ENCODE measurements at regions not wholly inside any gene's neighbourhood (a gene's known extent, or its start where the extent isn't known, plus 50 kb on each side); places are given as distances from the start of the nearest gene placed in this dataset.

DNA sequence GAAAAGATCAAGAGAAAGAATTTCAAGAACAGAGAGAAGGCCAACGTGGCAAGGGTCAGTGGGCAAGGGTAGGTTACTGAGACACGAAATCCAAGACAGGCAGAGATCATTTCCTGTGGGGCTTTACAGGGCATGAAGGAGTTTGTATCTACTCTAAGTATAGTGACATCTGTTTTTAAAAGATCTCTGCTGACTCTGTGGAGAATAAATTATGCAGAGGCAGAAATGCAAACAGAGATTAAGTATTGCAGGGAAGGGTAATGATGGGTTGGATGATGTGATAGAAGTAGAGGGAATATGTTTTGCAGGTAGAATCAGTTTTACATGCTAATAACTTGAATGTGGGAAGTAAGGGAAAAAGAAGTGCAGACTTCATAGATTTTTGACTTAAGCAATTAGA, 243.5 kb downstream of the FRK start:
- in situ Hi-C loops (cut with HindIII; ENCODE audit: low sequenced_read_pairs) = no loop called here
- TF ChIP-seq, protein P1, sequence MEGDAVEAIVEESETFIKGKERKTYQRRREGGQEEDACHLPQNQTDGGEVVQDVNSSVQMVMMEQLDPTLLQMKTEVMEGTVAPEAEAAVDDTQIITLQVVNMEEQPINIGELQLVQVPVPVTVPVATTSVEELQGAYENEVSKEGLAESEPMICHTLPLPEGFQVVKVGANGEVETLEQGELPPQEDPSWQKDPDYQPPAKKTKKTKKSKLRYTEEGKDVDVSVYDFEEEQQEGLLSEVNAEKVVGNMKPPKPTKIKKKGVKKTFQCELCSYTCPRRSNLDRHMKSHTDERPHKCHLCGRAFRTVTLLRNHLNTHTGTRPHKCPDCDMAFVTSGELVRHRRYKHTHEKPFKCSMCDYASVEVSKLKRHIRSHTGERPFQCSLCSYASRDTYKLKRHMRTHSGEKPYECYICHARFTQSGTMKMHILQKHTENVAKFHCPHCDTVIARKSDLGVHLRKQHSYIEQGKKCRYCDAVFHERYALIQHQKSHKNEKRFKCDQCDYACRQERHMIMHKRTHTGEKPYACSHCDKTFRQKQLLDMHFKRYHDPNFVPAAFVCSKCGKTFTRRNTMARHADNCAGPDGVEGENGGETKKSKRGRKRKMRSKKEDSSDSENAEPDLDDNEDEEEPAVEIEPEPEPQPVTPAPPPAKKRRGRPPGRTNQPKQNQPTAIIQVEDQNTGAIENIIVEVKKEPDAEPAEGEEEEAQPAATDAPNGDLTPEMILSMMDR (IDR thresholded peaks at IDR 0.05; ENCODE audit: low read depth, low read length) = no peak
- H3K4me3 ChIP-seq (ENCODE audit: low read depth, low read length) = no peak overlapping the region
- DNase-seq (ENCODE audit: low read depth, low spot score) = no peak

DNA sequence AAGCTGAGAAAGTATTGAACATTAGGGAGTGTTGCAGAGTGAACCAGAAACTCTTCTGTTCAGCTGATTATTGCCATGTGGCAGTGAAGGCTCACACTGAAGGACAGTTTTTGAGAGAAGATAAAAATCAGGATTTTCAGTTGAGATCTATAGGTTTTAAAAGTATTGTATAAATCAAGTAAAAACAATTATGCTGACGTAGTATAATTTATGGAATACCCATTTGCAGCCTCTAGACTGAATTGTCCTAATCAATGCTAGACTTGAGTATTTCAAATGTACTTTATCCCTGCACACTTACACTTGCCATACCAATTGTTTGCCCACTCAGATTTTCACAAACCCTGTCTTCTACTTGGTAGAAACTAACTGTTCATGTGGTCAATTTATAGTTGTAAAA, 245.8 kb downstream of the FRK start:
- no peak overlapping the region for H3K4me3 ChIP-seq (ENCODE audit: low read depth, low read length)
- in situ Hi-C loops (cut with HindIII; ENCODE audit: low sequenced_read_pairs) = no loop called here
- DNase-seq (ENCODE audit: low read depth, low spot score) = no peak
- TF ChIP-seq, protein P1 (IDR thresholded peaks at IDR 0.05; ENCODE audit: low read depth, low read length) = no peak

DNA sequence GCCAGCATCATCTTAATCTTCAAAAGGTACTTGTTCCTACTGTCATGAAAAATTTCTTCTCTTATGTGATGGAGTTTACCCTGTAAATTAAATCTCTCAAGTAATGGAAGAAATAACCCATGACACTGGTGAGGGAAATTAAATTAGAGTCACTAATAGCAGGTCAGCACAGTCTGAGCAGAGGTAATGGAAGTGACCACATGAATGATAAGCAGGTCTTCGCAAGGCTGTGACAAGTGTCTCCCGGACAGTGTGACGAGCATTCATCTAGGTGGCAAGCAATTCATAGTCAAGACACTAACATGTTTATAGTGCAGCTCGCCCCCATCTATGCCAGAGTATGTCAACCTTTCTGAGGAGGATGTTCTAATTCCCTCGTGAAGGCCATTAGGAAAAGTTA, 249.2 kb downstream of the FRK start:
- in situ Hi-C loops (cut with HindIII; ENCODE audit: low sequenced_read_pairs) = no loop called here
- H3K4me3 ChIP-seq (ENCODE audit: low read depth, low read length) = no peak overlapping the region
- DNase-seq (ENCODE audit: low read depth, low spot score) = no peak
- TF ChIP-seq, protein P1 (IDR thresholded peaks at IDR 0.05; ENCODE audit: low read depth, low read length) = no peak

DNA sequence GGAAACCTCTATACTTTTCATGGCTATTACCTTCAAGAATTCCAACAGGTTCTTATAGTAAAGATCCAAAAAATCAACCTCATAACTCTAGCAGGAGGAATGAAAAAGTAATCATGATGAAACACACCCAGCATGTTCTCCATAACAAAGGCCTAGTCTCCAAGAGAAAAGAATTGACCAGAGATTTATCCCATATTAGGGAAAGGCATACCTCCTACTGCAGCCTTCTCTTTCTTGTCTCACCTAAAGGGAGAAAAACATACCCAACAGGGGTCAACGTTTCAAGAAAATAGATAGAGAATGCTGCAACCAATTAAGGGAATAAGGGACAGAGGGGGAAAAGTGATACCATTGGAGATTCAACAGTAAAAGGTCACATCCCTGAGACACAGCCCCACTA, 262.5 kb downstream of the FRK start:
- in situ Hi-C loops (cut with HindIII; ENCODE audit: low sequenced_read_pairs) = no loop called here
- no peak for DNase-seq (ENCODE audit: low read depth, low spot score)
- H3K4me3 ChIP-seq (ENCODE audit: low read depth, low read length) = no peak overlapping the region
- TF ChIP-seq, protein P1 (IDR thresholded peaks at IDR 0.05; ENCODE audit: low read depth, low read length) = no peak

DNA sequence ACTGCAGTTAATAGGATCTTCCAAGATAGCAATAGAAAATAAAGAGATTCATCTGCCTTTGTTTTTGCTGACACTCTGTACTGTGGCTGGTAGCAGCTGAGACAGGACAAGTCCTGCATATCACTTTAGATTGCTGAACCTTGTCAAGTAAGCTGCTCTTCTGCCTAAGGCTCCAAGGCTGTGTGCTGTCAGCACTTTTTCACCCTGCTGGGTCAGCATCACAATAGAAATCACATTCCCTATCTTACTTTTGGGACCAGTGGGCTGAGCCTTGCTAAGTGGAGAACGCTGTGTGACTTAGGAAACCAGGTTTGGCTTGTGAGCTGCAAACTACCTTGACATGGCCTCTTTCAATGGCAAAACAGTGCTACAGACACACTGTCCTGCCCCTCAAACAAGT, 263.9 kb downstream of the FRK start:
- TF ChIP-seq, protein P1 (IDR thresholded peaks at IDR 0.05; ENCODE audit: low read depth, low read length) = no peak
- no peak for DNase-seq (ENCODE audit: low read depth, low spot score)

DNA sequence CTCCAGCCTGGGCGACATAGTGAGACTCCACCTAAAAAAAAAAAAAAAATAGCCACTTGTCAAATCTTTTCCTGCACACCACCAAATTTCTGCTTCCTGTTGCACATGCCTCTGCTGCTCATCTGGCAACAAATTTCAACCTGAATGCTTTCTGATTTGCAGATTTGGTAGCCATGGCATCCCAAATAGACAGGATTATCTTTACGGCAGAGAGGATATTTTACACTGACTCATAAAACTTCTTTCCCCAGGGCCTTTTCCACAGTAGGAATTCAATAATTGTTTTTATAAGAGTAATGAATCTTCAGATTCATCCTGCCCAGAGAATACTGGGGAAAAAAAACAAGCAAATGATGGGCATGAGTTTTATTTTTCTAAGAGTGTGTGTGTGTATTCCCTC, 264.6 kb downstream of the FRK start:
- no peak overlapping the region for H3K4me3 ChIP-seq (ENCODE audit: low read depth, low read length)
- TF ChIP-seq, protein P1 (IDR thresholded peaks at IDR 0.05; ENCODE audit: low read depth, low read length) = no peak
- in situ Hi-C loops (cut with HindIII; ENCODE audit: low sequenced_read_pairs) = no loop called here
- DNase-seq (ENCODE audit: low read depth, low spot score) = peak; percentile 7

More for the DNA sequence above, 263.9 kb downstream of the FRK start:
- in situ Hi-C loops (cut with HindIII; ENCODE audit: low sequenced_read_pairs) = no loop called here
- no peak overlapping the region for H3K4me3 ChIP-seq (ENCODE audit: low read depth, low read length)

Measured in astrocyte of the spinal cord (primary cell).